Peyer's patch (tissue), 4 donors: ENCODE measurements at regions not wholly inside any gene's neighbourhood (a gene's known extent, or its start where the extent isn't known, plus 50 kb on each side); places are given as distances from the start of the nearest gene placed in this dataset.

Source experiments
- DNase-seq, 3 donors: peaks; one replicate each; pipeline ENCODE4 v3.0.0-alpha.2; 2017 to 2019
- H3K27ac ChIP-seq, 4 donors: fragments of 200-600 bp; sonication (generic); one replicate each; pipeline ENCODE4 v1.5.1; 2016 to 2019
- H3K27me3 ChIP-seq, 2 donors: fragments of 200-600 bp; sonication (generic); one replicate each; pipeline ENCODE4 v1.5.1; 2019
- H3K36me3 ChIP-seq, 3 donors: fragments of 200-600 bp; sonication (generic); one replicate each; pipeline ENCODE4 v1.5.1; 2016 to 2019
- H3K4me1 ChIP-seq, 4 donors: fragments of 200-600 bp; sonication (generic); one replicate each; pipeline ENCODE4 v1.5.1; 2016 to 2019
- H3K4me3 ChIP-seq, 4 donors: fragments of 200-600 bp; sonication (generic); 1 replicate in 3 of 4; 2 replicates in 1 of 4; pipeline ENCODE4 v1.5.1; 2016 to 2019; ENCODE audit warnings: mild to moderate bottlenecking in 1 of 4
- H3K9me3 ChIP-seq, 4 donors: fragments of 200-600 bp; sonication (generic); one replicate each; pipeline ENCODE4 v1.5.1; 2016 to 2019; ENCODE audit warnings: mild to moderate bottlenecking in 1 of 4
- CTCF ChIP-seq, 6 experiments: fragments of 450-650 bp in 4 of 6; fragments of 200-600 bp in 2 of 6; sonication (generic) in 1 of 6; IDR thresholded peaks; one replicate each; pipeline ENCODE4 v1.5.1; 2017 to 2019; ENCODE audit warnings: antibody characterized with exemption in 6 of 6, mild to moderate bottlenecking in 3 of 6, moderate library complexity in 1 of 6
- POLR2A ChIP-seq, 2 donors: fragments of 450-650 bp; IDR thresholded peaks; one replicate each; pipeline ENCODE4 v1.5.1; 2017; ENCODE audit warnings: antibody characterized with exemption in 2 of 2, mild to moderate bottlenecking in 2 of 2, moderate library complexity in 2 of 2

GRCh38 chr7:47658886-47659635, 77.2 kb upstream of the TNS3 start:
- Histone ChIP-seq H3K4me1 (no peaks in the 10 kb centered on the region), H3K9me3 (no peaks in the 10 kb centered on the region), H3K4me3 (no peak overlapping the region), H3K27me3 (no peaks in the 10 kb centered on the region), H3K27ac (no peak overlapping the region), H3K36me3 (no peaks in the 10 kb centered on the region)
- DNase-seq, result no peak
- TF ChIP-seq POLR2A (IDR thresholded peaks at IDR 0.05), result no peak
- TF ChIP-seq CTCF (IDR thresholded peaks at IDR 0.05), result no peak

- no peak overlapping the region for H3K27ac ChIP-seq
- H3K9me3 ChIP-seq, result no peaks in the 10 kb centered on the region
- no peaks in the 10 kb centered on the region for H3K27me3 ChIP-seq
- no peak for DNase-seq
- no peak for TF ChIP-seq POLR2A (IDR thresholded peaks at IDR 0.05)
- no peak for TF ChIP-seq CTCF (IDR thresholded peaks at IDR 0.05)
- no peaks in the 10 kb centered on the region for H3K36me3 ChIP-seq
- H3K4me1 ChIP-seq, result no peaks in the 10 kb centered on the region
- H3K4me3 ChIP-seq, result no peak overlapping the region
Measured at GRCh38 chr7:47657126-47657525, 75.2 kb upstream of the TNS3 start.

GRCh38 chr7:47654672-47655298, 72.9 kb upstream of the TNS3 start:
- H3K27me3 ChIP-seq, result no peaks in the 10 kb centered on the region
- no peak overlapping the region for H3K4me3 ChIP-seq
- no peaks in the 10 kb centered on the region for H3K4me1 ChIP-seq
- H3K27ac ChIP-seq, result no peak overlapping the region
- H3K9me3 ChIP-seq, result no peaks in the 10 kb centered on the region
- DNase-seq, result no peak
- H3K36me3 ChIP-seq, result no peaks in the 10 kb centered on the region
- TF ChIP-seq CTCF (IDR thresholded peaks at IDR 0.05) (no peak), POLR2A (IDR thresholded peaks at IDR 0.05) (no peak)

GRCh38 chr7:47653550-47654411, 71.9 kb upstream of the TNS3 start:
- Histone ChIP-seq H3K27ac (no peak overlapping the region), H3K4me3 (no peak overlapping the region), H3K4me1 (no peaks in the 10 kb centered on the region), H3K36me3 (no peaks in the 10 kb centered on the region), H3K27me3 (no peaks in the 10 kb centered on the region), H3K9me3 (no peaks in the 10 kb centered on the region)
- TF ChIP-seq CTCF (IDR thresholded peaks at IDR 0.05) (no peak), POLR2A (IDR thresholded peaks at IDR 0.05) (no peak)
- DNase-seq, result no peak

GRCh38 chr7:47652591-47652990, 70.7 kb upstream of the TNS3 start:
- DNase-seq, result no peak
- Histone ChIP-seq H3K9me3 (no peaks in the 10 kb centered on the region), H3K36me3 (no peaks in the 10 kb centered on the region), H3K27ac (no peak overlapping the region), H3K27me3 (no peaks in the 10 kb centered on the region), H3K4me1 (no peaks in the 10 kb centered on the region), H3K4me3 (no peak overlapping the region)
- TF ChIP-seq POLR2A (IDR thresholded peaks at IDR 0.05) (no peak), CTCF (IDR thresholded peaks at IDR 0.05) (no peak)
